Left hindlimb (tissue), 1 donor: ENCODE measurements at regions not wholly inside any gene's neighbourhood (a gene's known extent, or its start where the extent isn't known, plus 50 kb on each side); places are given as distances from the start of the nearest gene placed in this dataset.
"Not testable (repeated sequence)": the region's sequence is repeated elsewhere in the genome, so short reads cannot be mapped to it uniquely, and the experiment has no call there.

Experiments
- DNase-seq: peaks from one replicate; pipeline ENCODE4 v3.0.0-alpha.2; 2018

DNA sequence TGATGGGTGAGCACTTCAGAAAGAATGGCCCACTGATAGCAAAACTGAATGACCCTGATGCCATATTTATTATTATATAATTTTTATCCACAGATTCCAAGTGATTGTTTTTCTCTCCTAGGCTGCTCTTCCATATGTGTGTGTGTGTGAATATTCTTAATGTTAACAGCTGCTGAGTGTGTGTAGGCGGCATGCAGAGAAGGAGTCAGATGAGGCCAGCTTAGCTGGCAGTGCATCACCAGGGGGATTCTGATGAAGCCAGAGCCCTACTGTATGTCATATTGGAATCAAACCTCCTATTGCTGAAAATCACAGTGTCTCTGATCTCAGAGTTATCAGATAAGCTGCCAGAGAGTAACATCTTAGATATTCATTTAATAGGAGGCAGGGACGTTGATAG is 177.1 kb downstream of the DMAC1 start:
- no peak for DNase-seq

DNA sequence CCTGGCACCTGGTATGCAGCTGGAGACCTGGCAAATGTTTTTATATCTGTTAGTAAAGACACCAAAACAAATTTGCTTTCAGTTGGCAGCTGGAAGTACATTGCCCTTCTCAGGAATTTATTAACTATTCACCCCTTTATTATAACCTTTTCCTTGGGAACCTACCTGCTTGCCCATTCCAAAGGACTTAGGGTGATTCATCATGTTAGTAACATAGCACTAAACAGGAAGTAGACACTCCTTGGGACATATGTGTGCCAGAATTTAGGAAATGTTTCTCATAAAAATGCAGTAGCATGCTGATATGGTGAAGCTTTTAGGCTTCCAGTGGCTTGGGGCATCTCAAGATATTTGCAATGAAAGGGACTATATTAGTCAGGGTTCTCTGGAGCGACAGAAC is 184.2 kb downstream of the DMAC1 start:
- no peak for DNase-seq

DNA sequence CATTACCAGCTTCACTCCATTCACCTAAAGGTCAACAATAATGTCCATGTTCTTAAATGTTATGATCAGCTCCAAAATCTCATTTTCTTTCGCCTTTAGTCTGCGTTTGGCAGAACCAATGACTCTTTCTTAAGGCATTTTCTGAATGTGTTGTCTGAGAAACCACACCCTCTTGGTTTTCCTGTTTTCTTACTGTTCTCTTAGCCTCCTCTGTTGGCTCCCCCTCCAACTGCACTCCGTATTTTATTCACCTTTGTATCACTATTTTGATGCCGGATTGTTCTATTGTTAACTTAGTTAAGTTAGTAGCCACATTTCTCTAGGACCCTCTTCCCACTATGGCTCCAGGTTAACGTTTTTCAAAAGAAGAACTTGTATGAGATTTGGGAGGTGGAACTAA is 185.6 kb downstream of the DMAC1 start:
- no peak for DNase-seq

DNA sequence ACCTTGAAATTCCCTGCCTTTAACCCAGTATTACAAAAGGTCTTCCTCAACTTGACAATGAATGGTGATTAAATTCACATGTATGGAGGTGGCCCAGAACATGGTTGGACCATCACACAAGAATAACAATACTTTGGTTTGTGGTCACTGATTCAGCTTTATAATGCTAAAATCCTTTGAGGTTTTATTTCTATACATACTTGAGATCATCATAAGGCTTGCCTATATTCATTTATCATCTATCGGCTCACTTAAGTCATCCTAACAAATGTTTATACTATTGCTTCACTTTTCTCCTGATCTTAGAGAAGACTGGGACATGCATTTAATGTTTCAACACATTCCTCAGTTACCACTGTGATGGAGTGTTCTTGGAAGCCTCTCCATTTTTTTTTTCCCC is 191.3 kb downstream of the DMAC1 start:
- no peak for DNase-seq

DNA sequence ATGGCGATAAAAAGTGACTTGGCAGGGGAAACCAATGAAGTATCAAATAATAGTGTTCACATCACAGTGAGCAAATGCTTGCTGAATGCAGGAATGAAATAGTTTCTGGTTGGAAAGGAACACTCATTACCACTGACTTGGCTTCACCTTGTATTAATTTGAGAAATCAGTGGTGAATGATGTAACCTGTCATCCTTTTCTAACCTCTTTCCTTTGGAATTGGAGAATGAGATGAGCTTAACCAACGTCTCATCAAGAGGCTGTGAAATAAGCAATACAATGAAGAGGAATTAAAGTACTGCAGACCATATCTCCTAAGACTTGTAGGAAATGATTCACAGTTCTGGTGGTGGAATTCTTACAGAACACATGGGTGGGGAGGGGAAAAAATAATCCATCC is 192.2 kb downstream of the DMAC1 start:
- DNase-seq, result no peak

DNA sequence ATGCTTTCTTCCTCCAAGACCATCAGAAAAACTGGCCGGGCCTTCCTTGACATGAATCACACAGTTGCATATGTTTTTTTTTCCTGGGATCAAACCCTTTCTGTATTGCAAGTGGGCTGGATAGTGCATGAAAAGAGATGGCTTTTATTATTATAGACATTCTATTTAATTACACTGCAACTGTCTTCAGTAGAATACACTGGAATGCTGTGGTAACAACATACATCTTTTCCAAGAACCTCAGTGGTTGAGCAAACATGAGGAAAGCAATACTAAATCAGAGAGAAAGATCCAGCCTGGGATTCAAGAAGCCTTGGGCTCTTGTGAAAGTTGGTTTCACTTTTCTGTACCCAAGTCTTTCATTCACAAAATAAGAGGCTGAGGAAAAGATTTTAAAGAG is 193.0 kb downstream of the DMAC1 start:
- no peak for DNase-seq

DNA sequence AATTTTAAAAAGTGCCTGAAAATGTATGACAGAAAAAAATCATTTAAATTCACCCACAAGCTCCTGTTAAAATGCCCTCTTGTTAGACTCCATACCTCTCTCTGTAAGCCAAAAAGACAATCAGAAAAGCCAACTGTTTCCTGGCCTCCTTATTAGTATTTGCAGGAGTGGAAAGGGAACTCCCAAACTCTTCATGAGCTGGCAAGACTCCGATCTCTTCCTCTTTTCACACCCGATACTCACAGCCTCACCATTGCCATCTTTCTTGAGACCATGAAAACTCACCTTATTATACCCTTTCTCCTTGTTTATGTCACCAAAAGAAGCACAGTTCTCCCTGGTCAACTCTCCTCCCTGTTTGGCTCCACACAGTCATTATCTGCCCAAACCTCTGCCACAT is 197.8 kb downstream of the DMAC1 start:
- DNase-seq, result no peak

DNA sequence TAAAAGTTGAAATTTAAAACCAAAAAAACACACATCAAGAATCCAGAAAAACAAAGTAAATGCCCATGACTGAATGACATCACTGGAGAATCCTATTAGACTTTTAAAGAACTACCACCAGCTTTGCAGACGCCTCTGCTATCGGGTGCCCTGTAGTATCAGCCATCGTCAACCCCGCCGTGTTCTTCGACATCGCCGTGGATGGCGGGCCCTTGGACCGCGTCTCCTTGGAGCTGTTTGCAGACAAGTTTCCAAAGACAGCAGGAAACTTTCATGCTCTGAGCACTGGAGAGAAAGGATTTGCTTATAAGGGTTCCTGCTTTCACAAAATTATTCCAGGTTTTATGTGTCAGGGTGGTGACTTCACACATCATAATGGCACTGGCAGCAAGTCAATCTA is 201.9 kb downstream of the DMAC1 start:
- no peak for DNase-seq

DNA sequence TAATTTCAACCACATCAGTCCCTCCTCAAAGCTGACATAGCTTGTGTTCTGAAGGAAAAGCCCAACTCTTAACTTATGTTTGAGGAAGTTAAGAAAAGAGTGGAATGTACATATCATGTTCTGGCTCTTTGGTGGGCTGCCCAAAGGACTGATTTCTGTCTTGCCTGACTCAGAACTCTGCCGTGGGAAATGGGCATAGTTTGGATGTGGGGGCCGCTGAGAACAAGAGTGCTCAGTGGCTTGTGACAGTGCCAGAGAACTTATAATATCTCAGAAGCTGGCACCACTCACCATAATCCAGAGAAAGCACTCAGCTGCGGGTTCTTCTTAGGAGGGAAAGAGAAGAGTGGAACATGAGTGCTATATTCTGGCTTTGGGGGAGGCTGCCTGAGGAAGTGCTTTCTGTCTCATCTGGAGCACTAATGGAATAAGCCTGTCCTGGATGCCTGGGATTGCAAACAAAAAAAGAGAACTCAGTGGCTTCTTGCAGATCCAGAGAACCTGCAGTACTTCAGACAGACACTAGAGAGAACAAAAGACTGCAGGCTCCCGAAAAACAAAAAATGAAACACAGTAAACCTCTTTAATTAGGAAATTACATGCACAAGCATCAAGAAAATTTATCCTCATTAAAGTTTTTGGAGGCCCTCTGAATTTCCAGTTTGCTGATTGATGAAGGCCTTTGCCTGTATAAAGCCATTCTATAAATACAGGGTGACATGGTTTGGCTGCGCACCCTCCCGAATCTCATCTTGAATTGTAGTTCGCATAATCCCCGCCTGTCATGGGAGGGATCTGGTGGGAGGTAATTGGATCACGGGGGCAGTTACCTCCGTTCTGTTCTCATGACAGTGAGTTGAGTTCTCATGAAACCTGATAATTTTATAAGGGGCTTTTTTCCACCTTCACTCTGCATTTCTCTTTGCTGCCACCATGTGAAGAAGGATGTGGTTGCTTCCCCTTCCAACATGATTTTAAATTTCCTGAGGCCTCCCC is 207.0 kb downstream of the DMAC1 start:
- no peak for DNase-seq

DNA sequence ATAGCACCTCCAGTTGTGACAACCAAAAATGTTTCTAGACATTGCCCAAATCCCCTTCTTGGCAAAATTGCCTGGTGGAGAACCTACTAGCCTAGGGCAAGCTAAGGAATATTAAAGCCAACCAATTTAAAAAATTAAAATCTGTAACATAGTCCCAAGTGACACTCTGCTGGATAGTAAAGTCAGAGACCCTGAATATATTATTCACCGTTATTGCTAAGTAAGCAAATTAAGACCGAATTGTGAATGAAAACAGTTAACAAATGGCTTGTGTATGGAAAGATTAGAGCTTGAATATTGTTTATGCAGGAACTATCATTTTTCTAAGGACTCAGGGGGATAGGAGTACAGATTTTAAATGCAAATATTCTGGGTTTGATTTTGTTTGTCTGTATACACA is 208.1 kb downstream of the DMAC1 start:
- DNase-seq, result no peak

DNA sequence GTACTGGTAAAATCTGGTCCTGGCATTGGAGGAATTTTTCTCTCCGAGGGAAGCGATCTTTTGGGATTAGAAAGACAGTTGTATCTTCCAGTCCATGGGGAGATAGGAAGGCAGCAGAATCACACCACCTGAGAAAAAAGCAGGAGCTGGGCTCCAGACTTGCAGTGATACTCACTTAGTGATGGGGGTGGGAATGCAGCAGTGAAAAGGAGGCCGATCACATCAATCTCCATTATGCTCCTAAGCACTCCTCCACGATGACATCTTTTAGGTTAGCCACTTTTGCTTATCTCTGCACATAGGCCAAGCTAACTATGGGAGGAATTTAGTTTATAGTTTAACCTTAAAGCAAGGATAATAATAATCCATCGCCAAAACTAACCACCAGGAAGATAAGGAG is 219.0 kb downstream of the DMAC1 start:
- no peak for DNase-seq

DNA sequence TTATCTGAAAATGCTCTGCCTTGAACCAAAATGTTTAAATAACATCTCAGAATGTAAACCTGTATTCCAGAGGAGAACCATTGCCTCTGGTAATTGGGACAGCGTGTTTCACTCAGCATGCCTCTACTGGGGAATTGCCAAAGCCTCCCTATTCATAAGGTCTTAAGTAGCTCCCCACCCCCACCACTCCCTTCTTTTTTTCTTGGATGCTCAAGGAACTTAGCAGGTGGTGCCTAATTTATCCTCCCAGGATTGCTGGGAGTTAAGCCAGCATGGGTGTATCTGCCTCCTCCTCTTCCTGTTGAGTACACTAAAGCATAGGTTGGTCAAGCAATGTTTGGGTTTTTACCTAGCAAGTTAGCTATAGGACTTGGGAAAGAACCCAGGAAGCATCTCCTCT is 220.2 kb downstream of the DMAC1 start:
- DNase-seq, result no peak

DNA sequence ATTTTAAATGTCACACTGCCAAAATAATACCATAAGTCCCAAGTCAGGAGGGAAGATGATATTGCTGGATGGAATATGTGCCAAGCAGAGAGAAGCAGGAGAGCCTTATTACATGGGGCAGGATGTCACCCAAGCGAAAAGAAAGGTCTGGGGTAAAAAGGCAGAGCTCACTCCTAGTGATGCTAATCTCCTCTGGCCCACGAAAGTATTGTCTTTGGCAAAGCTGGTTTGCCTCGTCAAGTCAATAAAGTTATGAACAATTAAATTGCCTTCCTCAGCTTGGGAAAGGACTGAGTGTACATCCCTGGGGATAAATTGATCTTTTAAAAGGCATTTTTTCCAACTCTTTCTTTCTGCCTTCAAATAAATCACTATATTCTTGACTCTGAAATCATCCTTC is 220.6 kb downstream of the DMAC1 start:
- no peak for DNase-seq

DNA sequence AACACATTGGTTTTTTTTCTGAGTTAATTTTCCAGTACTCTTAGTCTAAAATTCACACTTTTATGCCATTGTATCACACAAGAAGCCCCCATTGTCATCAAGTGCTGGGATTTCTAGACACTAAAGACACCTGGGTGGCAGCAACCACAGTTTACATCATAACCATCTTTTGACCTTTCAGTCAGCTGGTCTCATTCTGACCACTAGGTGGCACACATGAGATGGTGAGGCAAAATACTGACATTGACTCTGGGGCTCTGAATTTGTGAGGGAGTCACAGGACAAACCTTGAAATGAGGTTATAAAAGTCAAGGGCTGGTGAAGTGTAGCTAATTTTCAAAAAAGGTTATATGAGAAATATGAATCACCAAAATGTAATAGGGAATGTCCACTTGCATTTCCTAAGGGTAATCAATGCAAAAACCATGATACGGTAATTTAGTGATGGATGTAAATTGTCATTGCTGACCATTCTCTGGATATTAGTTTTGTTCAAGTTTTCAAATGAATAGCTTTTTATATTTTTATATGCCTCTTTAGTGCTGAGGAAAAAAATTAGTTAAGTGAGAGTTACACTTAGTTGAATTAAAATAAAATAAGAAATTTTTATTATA is 229.4 kb downstream of the DMAC1 start:
- no peak for DNase-seq

DNA sequence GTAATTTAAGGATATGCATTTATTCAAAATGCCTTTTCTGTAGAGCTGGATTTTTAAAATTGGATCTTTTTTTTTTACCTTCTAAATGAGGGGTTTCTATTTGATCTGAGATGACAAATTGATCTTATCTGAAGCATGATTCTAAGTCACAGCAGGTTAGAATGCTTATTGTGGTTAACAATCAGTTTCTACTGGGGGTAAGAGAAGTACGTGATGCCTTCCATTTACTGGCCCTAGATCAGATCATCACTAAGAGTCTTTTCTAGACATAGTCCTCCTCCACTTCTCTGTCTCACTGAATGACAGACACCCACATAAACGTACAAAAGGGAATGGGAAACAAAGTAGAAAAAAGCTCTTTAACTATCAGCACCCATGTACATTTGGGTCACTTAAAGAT is 231.9 kb downstream of the DMAC1 start:
- no peak for DNase-seq

DNA sequence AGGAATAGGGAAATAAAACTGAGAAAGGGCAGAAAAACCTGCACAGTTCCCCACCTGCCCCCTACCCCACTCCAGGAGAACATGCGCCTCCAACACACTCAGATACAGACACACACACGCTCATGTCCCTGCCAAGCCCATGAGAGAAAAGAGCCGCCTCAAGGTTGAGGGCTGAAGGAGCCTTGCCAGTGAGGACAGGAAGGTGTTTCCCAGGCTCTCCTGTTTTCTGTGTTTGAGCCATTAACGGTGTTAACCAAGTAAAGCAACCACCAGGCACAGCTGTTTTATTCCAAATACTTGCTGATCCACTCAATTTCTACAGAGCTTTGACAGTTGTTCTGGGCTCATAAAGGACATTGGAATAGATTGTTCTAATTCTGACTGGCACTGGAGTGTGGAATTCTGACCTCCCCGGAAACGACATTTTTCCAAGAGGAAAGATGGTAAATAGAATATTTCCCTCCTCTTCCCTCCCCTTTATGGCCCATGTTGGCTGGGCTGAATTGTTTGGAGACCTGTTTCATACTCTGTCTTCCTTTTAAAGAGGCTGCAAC is 238.0 kb downstream of the DMAC1 start:
- no peak for DNase-seq

DNA sequence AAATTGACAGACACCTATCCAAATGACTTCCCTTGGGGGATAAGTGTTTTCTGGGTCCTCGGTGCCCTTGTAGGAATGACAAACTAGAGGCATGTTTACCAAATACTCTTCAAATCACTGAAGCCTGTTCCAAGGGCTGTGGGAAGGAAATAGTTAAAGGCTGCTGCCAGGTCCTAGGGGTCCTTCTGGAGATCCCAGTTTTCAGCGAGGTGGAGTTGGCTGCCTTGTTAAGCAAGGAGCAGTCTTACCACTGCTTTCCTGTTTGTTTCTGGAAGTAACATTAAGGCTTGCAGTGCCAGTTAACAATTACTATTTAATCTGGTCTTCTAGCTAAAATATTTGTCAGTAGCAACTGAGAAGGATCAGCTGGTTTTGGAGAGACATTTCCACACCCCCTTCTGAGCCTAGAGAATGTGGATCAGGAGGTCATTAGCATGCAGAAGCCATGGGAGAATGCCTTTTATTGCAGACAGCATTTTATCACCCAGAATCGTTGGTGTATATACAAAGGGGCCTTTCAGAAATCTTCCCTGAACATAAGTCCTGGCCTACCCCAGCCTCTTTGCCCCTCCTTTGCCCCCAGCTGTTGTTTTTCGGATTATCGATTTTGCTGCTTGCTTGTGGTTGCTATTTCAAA is 238.8 kb downstream of the DMAC1 start:
- DNase-seq, result no peak

DNA sequence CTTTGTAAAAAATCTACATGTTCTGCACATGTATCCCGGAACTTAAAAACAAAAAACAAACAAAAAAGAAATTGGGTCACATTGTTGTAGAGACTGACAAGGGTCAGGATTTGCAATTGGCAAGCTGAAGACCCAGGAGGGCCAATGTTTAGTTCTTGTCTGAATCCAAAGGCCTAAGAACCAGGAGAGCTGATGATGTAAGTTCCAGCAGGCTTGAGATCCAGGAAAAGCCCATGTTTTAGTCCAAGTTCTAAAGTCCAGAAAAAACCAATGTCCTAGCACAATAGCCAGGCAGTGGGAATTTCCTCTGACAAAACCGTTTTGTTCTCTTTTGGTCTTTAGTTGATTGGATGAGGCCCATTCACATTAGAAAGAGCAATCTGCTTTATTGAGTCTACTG is 244.9 kb downstream of the DMAC1 start:
- no peak for DNase-seq

DNA sequence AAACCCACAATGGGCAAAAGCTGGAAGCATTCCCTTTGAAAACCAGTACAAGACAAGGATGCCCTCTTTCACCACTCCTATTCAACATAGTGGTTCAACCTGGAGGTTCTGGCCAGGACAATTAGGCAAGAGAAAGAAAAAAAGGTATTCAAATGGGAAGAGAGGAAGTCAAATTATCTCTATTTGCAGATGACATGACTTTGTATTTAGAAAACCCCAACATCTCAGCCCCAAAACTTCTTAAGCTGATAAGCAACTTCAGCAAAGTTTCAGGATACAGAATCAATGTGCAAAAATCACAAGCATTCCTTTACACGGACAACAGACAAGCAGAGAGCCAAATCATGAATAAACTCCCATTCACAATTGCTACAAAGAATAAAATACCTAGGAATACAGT is 246.9 kb downstream of the DMAC1 start:
- DNase-seq, result not testable (repeated sequence)

DNA sequence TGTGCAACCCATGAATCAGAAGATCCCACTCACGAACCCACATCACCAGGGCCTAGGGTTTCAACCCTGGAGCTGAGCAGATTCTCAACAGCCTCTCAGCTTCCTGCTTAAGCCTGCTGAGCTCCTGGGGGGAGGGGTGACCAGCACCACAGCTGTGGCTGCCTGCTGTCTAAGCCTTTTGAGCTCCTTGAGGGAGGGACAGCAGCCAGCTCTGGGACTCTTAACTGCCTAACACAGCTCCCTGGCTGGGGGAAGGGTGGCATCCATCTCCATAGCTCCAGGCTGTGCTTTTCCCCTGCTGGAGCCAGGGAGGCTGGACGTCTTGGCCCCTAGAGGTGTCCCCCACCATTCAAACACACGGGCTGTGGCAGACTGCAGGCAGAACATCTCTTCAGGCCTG is 250.3 kb downstream of the DMAC1 start:
- DNase-seq, result peak; percentile 74

DNA sequence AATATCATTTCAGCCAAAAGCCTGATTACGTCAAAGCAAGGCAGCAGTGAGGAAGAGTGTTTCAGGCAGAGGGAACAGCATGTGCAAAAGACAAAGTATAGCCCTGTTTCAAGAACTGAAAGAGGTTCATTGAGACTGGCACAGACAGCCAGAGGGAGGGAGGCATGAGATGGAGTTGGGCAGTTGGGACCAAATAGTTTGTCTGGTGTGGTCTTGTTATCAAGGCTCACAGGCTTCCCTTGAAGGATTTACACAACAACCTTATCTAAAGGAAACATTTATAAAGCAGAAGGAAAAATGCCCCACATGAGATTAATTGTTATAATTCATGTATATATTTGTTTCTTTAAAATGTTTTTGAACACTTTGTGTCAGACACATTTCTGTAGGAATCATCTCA is 253.3 kb downstream of the DMAC1 start:
- DNase-seq, result no peak

DNA sequence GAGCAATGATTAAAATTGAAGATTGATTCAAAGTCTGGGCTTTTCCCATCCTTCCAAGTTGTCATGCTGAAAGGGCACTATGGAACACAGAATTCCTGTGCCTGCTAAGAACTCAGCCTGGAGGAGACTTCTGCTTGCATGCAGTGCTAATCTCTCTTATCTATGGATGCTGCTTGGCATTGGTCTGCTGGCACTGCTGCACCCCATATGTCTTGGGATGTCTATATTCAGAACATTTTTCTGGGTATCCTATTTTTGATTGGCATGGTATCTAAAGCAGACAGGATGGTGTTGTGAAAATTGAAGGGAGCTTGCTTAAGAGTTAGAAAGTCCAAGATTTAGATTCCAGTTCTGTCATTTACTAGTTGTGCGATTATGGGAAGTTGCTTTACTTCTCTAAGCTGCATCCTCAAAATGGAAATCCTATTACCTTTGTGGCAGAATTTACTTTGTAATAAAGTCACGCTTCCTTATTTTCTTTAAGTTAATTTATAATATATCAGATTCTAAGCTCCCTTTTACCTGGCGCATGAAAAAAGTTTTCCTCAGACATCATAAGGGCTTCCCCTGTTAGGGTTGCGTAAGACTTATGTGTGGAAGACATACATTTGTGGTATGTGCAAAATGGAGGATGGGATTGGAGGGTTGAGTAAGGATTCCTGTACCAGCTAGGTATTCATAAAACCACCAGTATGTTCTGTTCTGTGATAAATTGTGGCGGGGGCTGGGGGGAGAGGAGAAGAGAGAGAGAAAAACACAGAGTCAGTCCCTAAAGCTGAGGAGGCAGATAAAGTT is 254.0 kb downstream of the DMAC1 start:
- DNase-seq, result no peak

DNA sequence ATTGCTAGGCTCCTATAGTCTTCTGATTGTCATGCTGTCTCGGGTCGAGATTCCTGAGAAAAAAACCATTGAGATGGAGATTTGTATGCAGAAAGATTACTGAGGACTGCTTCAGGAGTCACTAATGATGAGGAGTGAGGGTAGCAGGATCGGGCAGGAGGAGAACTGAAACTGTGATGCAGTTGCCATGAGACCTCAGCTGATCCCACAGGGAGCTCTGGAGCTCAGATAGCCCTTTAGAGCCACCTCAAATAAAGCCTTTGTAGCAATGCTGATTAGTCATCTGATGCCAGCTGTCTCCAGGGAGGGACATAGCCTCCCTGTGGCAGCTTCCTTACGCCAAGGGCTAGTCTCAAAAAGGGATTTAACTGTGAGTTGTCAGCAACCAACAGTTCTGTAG is 256.9 kb downstream of the DMAC1 start:
- no peak for DNase-seq
